HG03460 (cell line): ENCODE measurements at regions not wholly inside any gene's neighbourhood (a gene's known extent, or its start where the extent isn't known, plus 50 kb on each side); places are given as distances from the start of the nearest gene placed in this dataset.

Source experiments
- ATAC-seq: cut with Tn5 transposase; IDR thresholded peaks from one replicate; pipeline ENCODE4 v1.9.1; 2021; ENCODE audit not compliant: unreplicated experiment

DNA sequence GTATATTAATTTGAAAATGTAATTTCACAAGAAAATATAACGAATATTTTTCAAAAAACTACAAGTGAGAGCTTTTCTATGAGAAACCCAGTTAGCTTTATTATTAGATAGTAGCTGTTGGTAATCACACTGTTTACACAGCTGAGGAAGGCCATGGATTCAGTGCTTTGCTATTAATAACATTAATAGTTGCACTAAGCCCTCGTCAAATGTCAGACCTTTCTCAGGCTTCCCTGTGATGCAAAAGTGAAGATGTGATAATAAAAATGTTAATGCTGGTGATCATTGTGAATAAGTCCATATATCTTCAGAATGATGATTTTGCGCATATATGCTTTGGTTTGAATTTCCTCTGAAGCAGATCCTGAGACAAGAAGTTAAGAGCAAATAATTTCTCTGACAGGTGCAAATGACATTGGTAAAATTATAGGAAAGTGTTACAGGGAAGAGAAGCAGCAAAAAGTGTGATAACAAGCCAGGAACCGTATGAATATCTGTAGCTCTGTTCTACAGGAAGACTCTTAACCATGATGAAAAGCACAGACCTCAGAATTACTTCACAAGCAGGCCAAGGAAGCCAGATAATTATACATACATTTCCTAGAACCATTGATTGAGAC is 56.5 kb upstream of the CNTN6 start:
- ATAC-seq, result no peak

- no peak for ATAC-seq
These were observed 55.2 kb upstream of the CNTN6 start for GRCh38 chr3:1037631-1038030.
